GM12872 (cell line): ENCODE measurements at regions not wholly inside any gene's neighbourhood (a gene's known extent, or its start where the extent isn't known, plus 50 kb on each side); places are given as distances from the start of the nearest gene placed in this dataset.

ENCODE experiments used
- TF ChIP-seq, protein P1 (sequence below): IDR thresholded peaks from 3 replicates; pipeline ENCODE4 v1.5.1; 2011; ENCODE audit warnings: low read depth, mild to moderate bottlenecking, low read length, moderate library complexity; ENCODE audit not compliant: insufficient read depth

DNA sequence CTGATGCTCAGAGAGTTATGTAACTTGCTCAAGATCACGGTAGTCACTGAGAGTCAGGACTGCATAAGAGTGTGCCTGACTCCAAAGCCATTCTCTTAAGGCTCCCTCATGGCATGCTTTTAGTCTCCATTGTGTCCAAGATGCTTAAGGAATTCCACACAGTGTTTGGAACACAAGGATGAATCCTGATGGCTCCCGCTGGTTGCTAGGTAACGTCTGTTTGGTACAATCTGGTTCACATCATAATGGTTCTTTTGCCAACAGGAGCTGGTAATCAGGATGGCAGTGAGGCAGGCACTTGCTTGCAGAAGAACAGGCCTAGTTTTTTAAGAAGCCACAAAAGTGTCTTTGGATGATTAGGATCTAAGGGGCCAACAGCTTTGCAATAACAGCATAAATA, 436.5 kb upstream of the DAB1 start:
- TF ChIP-seq, protein P1, sequence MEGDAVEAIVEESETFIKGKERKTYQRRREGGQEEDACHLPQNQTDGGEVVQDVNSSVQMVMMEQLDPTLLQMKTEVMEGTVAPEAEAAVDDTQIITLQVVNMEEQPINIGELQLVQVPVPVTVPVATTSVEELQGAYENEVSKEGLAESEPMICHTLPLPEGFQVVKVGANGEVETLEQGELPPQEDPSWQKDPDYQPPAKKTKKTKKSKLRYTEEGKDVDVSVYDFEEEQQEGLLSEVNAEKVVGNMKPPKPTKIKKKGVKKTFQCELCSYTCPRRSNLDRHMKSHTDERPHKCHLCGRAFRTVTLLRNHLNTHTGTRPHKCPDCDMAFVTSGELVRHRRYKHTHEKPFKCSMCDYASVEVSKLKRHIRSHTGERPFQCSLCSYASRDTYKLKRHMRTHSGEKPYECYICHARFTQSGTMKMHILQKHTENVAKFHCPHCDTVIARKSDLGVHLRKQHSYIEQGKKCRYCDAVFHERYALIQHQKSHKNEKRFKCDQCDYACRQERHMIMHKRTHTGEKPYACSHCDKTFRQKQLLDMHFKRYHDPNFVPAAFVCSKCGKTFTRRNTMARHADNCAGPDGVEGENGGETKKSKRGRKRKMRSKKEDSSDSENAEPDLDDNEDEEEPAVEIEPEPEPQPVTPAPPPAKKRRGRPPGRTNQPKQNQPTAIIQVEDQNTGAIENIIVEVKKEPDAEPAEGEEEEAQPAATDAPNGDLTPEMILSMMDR, result no peak

DNA sequence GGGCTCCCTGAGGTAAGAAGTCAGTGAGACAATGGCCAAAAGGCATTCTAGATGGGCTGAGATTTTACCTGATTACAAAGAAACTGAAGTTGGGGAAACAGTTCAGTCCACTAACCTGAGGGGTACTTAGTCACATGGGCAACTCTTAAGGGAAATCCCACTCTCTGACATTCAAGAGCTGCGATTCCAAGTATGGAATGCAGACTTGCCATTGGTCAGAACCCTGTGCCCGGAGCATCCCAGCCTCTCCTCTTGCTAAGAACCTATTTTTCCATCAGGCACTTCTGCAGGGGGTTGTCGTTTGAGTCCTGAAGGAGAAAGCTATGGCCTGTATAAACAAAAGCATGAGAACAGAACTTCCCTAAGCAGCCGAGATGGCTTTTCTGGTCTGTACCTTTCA, 434.9 kb upstream of the DAB1 start:
- TF ChIP-seq, protein P1, result no peak

DNA sequence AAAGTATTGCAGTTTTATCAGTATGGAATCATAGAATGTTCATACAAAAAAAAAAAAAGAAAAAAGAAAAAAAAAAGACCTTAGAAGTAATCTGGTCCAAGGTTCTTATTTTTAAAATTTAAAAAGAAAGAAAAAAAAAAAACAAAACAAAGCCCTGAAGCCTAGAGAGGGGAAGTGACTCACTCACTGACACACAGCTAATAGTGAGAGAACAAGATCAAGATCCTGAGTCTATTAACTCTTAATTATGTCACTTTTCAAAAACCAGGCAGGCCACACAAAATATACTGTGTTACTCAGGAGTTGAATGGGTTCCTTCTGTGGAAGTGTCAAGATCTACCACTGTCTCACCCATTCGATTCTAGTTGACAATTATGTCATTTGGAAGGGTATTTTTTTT, 433.9 kb upstream of the DAB1 start:
- TF ChIP-seq, protein P1, result no peak

DNA sequence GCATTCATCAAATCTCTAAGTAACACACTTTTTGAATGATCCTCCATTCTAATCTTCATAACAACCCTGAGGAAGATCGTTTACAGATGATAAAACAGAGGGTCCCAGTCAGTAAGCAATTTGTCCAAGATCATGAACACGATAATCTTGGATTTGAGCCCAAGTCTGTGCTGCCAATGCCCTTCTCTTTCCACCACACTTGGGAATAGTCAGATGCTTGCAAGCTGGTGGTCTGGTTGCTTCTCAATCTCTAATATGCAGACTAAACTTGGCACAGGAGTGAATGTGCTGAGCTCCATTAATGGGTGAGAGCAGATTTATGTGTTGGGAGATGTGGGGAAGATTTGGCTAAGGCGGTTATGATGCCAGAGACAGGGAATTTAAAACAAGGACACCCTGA, 430.6 kb upstream of the DAB1 start:
- TF ChIP-seq, protein P1, result no peak

DNA sequence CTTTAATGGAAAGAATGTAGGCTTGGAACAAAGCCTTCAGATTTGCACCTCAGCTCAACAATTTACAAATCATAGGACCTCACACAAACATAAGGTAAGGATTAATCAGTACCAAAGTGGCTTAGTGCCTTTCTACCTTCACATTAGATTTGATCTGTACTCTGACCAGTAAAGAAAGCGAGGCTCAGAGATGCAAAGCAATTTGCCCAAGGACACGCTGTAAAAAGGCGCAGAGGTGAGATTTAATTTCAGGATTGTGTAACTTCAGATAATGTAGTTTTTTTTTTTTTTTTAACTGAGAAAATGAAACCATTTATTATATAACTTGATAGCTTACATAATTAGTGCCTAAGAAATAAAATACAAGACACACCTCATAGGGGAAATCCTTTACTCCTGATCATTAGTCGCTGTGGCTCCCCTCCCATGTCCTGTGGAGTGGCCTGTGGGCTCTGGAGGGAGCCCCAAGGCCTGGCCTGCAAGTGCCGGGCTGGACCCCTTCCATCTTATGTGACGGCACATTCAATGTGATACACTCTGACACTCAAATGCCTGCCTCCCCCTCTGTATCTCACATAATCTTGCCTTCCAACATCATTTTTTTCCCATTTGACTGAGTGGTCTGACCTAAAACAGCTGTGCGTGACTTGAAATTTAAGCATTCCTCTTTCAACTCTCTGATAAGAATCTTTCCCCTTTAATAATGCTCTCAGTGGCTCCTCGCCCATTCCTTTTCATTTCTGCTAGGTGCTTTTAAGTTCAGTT, 426.5 kb upstream of the DAB1 start:
- TF ChIP-seq, protein P1, result no peak

DNA sequence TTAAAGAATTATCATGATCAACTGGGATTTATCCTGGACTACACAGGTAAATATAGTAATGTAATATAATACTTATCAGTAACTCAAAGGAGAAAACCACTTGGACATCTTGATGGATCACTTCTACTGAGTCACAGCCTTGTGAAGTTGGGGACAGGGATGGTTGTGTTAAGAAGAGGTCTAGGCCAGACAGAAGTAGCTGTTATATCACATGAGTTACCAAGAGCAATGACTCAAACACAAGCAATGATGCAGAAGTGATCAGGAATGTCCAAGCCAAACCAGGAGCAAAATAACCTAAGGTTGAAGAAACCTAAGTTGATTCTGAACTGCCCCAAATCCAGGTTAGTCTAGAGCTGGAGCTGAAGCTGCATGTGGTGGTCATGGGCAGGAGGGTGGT, 424.5 kb upstream of the DAB1 start:
- TF ChIP-seq, protein P1, result no peak

DNA sequence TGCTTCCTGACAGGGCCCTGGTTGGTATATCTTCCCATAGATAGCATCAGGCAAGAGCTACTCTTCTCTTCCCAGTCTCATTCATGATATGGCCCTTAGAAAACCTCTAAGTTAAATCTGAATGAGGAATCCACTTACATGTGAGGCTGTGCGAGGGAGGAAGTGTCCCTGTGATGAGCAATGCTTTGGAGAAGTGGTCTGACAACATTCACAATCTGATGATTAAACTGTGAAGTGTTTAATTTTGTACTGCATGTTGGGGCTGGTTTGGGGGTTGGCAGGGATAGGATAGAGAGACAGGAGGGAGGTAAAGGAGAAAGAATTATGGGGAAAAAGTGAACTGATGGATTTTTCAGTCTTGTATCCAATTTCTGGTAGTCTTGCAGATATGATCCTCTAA, 421.2 kb upstream of the DAB1 start:
- TF ChIP-seq, protein P1, result no peak
